ENCODE measurements at regions not wholly inside any gene's neighbourhood (a gene's known extent, or its start where the extent isn't known, plus 50 kb on each side); places are given as distances from the start of the nearest gene placed in this dataset.
"Not testable (repeated sequence)": the region's sequence is repeated elsewhere in the genome, so short reads cannot be mapped to it uniquely, and the experiment has no call there.

GRCh38 chr9:66263621-66264020 lies 526.7 kb downstream of the FOXD4L4 start:
- DNase-seq; H3K4me1 Mint-ChIP-seq (ENCODE audit: low read depth); H3K27ac Mint-ChIP-seq; H3K27me3 Mint-ChIP-seq (ENCODE audit: insufficient read depth); H3K4me3 Mint-ChIP-seq; H3K36me3 Mint-ChIP-seq (ENCODE audit: low read depth); H3K9me3 Mint-ChIP-seq: not testable (repeated sequence)

GRCh38 chr9:66264786-66265185 lies 527.8 kb downstream of the FOXD4L4 start:
- H3K4me1 Mint-ChIP-seq (ENCODE audit: low read depth); H3K4me3 Mint-ChIP-seq; DNase-seq; H3K9me3 Mint-ChIP-seq; H3K27ac Mint-ChIP-seq; H3K27me3 Mint-ChIP-seq (ENCODE audit: insufficient read depth); H3K36me3 Mint-ChIP-seq (ENCODE audit: low read depth): not testable (repeated sequence)

GRCh38 chr9:66266202-66266601 lies 529.3 kb downstream of the FOXD4L4 start:
- DNase-seq; H3K9me3 Mint-ChIP-seq; H3K27me3 Mint-ChIP-seq (ENCODE audit: insufficient read depth); H3K27ac Mint-ChIP-seq; H3K4me1 Mint-ChIP-seq (ENCODE audit: low read depth); H3K36me3 Mint-ChIP-seq (ENCODE audit: low read depth); H3K4me3 Mint-ChIP-seq: not testable (repeated sequence)

- H3K4me3 Mint-ChIP-seq; H3K4me1 Mint-ChIP-seq (ENCODE audit: low read depth); DNase-seq; H3K36me3 Mint-ChIP-seq (ENCODE audit: low read depth); H3K27me3 Mint-ChIP-seq (ENCODE audit: insufficient read depth); H3K27ac Mint-ChIP-seq; H3K9me3 Mint-ChIP-seq: not testable (repeated sequence)
Measured at GRCh38 chr9:66266856-66267430, 530.0 kb downstream of the FOXD4L4 start.

GRCh38 chr9:66267684-66268083 lies 530.7 kb downstream of the FOXD4L4 start:
- H3K4me3 Mint-ChIP-seq; H3K36me3 Mint-ChIP-seq (ENCODE audit: low read depth); DNase-seq; H3K9me3 Mint-ChIP-seq; H3K27me3 Mint-ChIP-seq (ENCODE audit: insufficient read depth); H3K27ac Mint-ChIP-seq; H3K4me1 Mint-ChIP-seq (ENCODE audit: low read depth): not testable (repeated sequence)

- not testable (repeated sequence) for H3K4me1 Mint-ChIP-seq (ENCODE audit: low read depth); H3K27ac Mint-ChIP-seq; H3K36me3 Mint-ChIP-seq (ENCODE audit: low read depth); H3K27me3 Mint-ChIP-seq (ENCODE audit: insufficient read depth); H3K9me3 Mint-ChIP-seq; DNase-seq; H3K4me3 Mint-ChIP-seq
Measured at GRCh38 chr9:66269024-66269423, 532.1 kb downstream of the FOXD4L4 start.

- H3K36me3 Mint-ChIP-seq (ENCODE audit: low read depth); H3K4me1 Mint-ChIP-seq (ENCODE audit: low read depth); H3K27me3 Mint-ChIP-seq (ENCODE audit: insufficient read depth); H3K9me3 Mint-ChIP-seq: not testable (repeated sequence)
- peak overlapping the region; percentile 96 for H3K4me3 Mint-ChIP-seq
- H3K27ac Mint-ChIP-seq: peak overlapping the region; percentile 93
- peak; percentile 52 for DNase-seq
Measured at GRCh38 chr9:66269783-66270182, 532.8 kb downstream of the FOXD4L4 start.

GRCh38 chr9:66278809-66279208 lies 541.9 kb downstream of the FOXD4L4 start:
- DNase-seq: not testable (repeated sequence)

More at GRCh38 chr9:66278809-66279208, 541.9 kb downstream of the FOXD4L4 start:
- not testable (repeated sequence) for H3K27ac Mint-ChIP-seq; H3K27me3 Mint-ChIP-seq (ENCODE audit: insufficient read depth); H3K36me3 Mint-ChIP-seq (ENCODE audit: low read depth); H3K9me3 Mint-ChIP-seq; H3K4me1 Mint-ChIP-seq (ENCODE audit: low read depth); H3K4me3 Mint-ChIP-seq

Measured in HFFc6 (cell line).